Retinal pigment epithelial cell (primary cell): ENCODE measurements at regions not wholly inside any gene's neighbourhood (a gene's known extent, or its start where the extent isn't known, plus 50 kb on each side); places are given as distances from the start of the nearest gene placed in this dataset.

ENCODE experiments used
- DNase-seq: peaks from one replicate; pipeline ENCODE4 v3.0.0-alpha.2; 2010; ENCODE audit warnings: low read depth
- H3K4me3 ChIP-seq: 2 replicates; pipeline ENCODE4 v1.5.1; 2011; ENCODE audit warnings: mild to moderate bottlenecking, low read length, control low read depth, moderate library complexity
- TF ChIP-seq, protein P1 (sequence below): conservative IDR thresholded peaks from 2 replicates; pipeline ENCODE4 v1.5.1; 2011; ENCODE audit warnings: low read depth, low read length, control low read depth, inconsistent platforms

DNA sequence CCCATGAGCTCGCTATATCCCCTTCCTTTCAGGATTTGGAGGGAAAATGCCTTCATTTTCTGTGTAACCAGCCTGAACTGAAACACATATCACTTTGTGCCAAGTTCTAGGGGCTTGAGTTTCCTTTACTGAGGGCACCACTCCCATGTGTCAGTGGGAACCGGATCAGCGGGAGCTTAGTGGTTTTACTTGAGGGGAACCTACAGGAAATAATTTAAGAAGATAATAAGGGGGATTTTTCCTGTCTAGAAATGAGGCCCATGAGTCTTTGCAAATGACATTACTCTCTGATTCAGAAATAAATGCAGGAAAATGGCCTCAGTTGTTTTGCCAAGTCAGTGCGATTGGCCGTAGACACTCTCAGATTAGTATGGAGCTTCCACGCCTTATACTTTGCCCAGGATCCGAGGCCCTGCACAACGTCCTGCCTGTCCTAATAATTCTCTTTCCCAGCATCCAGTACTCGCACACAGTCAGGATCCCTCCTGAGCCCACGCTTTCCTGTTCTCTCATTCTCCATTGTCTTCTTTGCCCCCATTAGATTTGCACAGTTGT lies 86.4 kb upstream of the LYZL1 start:
- H3K4me3 ChIP-seq, result no peak overlapping the region
- no peak for DNase-seq
- TF ChIP-seq, protein P1, sequence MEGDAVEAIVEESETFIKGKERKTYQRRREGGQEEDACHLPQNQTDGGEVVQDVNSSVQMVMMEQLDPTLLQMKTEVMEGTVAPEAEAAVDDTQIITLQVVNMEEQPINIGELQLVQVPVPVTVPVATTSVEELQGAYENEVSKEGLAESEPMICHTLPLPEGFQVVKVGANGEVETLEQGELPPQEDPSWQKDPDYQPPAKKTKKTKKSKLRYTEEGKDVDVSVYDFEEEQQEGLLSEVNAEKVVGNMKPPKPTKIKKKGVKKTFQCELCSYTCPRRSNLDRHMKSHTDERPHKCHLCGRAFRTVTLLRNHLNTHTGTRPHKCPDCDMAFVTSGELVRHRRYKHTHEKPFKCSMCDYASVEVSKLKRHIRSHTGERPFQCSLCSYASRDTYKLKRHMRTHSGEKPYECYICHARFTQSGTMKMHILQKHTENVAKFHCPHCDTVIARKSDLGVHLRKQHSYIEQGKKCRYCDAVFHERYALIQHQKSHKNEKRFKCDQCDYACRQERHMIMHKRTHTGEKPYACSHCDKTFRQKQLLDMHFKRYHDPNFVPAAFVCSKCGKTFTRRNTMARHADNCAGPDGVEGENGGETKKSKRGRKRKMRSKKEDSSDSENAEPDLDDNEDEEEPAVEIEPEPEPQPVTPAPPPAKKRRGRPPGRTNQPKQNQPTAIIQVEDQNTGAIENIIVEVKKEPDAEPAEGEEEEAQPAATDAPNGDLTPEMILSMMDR, result no peak

DNA sequence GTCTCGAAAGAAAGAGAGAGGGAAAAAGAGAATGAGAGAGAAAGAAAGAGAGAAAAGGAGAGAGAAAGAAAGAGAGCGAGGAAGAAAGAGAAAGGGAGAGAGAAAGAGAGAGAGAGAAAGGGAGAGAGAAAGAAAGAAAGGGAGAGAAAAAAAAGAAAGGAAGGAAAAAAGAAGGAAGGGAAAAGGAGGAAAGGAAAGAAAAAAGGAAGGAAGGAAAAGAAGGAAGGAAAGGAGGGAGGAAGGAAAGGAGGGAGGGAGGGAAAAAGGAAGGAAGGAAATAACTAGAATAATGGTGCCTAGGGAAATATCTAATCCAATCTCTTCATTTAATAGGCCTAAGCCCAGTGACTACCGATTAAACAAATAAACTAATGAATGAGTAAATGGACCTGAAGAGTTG lies 85.4 kb upstream of the LYZL1 start:
- TF ChIP-seq, protein P1, result no peak
- H3K4me3 ChIP-seq, result no peak overlapping the region
- DNase-seq, result no peak

DNA sequence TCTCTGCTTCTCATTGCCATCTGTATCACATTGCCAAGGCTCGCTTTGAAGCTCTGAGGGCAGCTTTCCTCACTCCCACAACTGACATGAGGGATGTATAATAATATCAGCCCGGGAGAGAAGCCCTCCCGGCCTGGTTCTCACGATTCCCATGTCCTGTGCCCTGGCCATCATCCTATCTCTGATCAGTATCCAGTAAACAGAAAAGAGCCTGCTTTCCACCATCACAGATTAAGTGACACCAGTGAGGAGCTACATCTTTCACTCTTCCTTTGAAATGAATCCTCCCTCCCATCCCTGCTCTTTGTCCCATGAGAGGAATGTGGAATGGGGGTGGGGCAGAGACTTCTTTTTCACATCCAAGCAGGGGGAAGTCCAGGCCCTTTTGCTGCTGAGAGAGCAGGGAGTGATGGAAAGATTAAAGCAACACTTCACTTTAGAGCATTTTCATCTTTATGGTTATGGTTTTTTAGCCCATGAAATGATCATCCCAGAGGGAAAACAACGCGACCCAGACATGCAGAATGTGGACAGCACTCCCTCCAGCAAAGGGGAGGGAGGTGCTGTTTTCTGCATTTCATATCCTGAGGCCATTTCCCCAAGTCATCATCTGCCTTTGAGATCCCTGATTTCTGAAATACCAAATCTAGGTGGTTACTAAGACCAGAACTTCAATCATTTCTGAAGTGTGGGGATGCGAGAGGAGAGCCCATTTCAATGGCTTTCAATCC lies 84.6 kb upstream of the LYZL1 start:
- TF ChIP-seq, protein P1, result no peak
- no peak overlapping the region for H3K4me3 ChIP-seq
- no peak for DNase-seq

DNA sequence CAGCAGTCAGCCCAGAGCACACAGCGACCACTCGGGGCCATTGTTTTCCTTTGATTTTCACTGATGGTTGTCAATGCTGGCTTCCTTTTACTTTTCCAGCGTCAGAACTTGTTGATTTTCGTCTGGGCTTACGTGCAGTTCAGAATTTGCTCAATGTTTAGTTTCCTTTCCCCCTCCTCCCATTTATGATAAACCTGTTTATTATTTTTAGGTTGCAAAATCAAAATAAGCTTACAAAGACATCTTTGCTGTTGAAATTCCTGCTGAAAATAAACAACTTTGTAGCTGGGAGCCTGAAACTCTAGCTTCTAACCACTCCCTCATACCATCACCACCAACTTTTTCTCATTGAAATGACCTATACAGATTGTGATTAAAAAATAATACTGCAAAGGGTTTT lies 83.1 kb upstream of the LYZL1 start:
- TF ChIP-seq, protein P1, result no peak
- no peak overlapping the region for H3K4me3 ChIP-seq
- DNase-seq, result no peak

DNA sequence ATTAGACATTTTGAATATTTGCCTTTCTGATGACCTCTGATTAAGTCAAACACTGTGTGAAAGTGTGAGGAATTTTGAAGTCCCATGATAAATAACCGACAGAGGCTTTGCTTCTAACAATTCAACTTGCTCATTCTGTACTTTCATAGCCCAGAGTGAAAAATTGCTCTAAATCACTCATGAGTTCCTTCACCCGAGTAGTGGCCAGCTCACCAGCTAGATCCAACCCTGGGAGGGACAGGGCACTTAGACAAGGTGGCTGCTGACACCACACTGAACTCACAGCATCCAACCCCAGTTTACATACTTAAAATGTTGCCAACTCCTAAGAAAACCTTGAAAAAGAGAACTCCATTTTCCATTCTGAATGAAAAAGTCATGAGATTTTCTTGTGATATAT lies 80.0 kb upstream of the LYZL1 start:
- DNase-seq, result no peak
- H3K4me3 ChIP-seq, result no peak overlapping the region

DNA sequence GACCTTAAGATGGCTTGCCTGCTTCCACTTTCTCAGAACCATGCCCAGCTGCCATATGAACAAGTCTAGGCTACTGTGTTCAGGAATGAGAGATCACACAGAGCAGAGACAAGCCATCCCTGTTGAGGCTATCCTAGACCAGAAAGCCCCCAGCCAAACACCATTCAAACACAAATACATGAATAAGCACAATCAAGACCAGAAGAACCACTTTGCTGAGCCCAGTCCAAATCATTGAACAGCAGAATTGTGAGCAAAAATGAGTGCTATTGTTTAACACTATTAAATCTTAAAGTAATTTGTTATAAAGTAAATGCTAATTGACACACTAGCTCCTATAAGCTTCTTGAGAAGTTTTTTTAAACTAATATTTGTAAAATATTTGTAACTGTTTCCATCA lies 79.0 kb upstream of the LYZL1 start:
- no peak overlapping the region for H3K4me3 ChIP-seq
- TF ChIP-seq, protein P1, result no peak
- no peak for DNase-seq

More for the DNA sequence above, 80.0 kb upstream of the LYZL1 start:
- TF ChIP-seq, protein P1, result no peak

DNA sequence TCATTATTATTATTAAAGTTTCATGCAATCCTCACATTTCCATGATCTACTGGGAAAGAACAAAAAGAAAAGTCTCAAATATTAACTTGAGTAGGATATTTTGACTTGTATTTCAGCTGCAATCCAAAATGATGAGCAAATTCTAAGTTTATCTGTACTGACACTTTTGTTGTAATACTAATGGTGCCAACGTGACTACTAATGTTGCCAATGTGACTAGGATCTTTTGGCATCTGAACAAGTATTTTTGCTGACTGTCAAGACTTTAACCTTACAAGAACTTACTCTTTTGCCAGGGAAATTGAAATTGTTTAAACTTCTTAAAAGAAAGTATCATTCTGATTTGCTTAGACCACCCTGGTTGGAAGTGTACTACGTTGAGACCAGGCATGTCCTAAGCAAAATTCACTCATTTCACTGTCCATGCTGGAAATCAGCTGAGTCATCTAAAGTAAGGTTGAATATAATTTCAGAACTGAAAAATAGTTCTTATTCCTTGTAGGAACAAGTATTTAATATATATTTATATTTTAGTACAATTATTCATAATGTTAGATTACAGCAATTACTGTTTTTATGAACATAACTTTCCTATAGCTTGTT lies 78.5 kb upstream of the LYZL1 start:
- DNase-seq, result no peak
- H3K4me3 ChIP-seq, result no peak overlapping the region
- TF ChIP-seq, protein P1, result no peak
